ENCODE measurements at regions not wholly inside any gene's neighbourhood (a gene's known extent, or its start where the extent isn't known, plus 50 kb on each side); places are given as distances from the start of the nearest gene placed in this dataset.

GRCh38 chr22:48850658-48851287 lies 976.9 kb downstream of the BRD1 start:
- Mint-ChIP-seq H3K27ac (no peak overlapping the region), H3K27me3 (ENCODE audit: low read depth) (peaks cover 15% of the 10 kb centered on the region), H3K36me3 (ENCODE audit: insufficient read depth in 2 of 2) (no peaks in the 10 kb centered on the region), H3K4me1 (ENCODE audit: low read depth) (no peaks in the 10 kb centered on the region), H3K9me3 (peaks cover 0 to 3% of the 10 kb centered on the region in 2 donors), H3K4me3 (no peak overlapping the region)
- ATAC-seq (replicated peaks in 1 of 2) (no peak), DNase-seq (no peak)

- ATAC-seq (replicated peaks in 1 of 2): no peak
- peaks cover 0 to 2% of the 10 kb centered on the region in 2 donors for H3K9me3 Mint-ChIP-seq
- no peak overlapping the region for H3K4me3 Mint-ChIP-seq
- H3K27me3 Mint-ChIP-seq (ENCODE audit: low read depth): peaks cover 15% of the 10 kb centered on the region
- DNase-seq: no peak
- H3K36me3 Mint-ChIP-seq (ENCODE audit: insufficient read depth in 2 of 2): no peaks in the 10 kb centered on the region
- no peak overlapping the region for H3K27ac Mint-ChIP-seq
- H3K4me1 Mint-ChIP-seq (ENCODE audit: low read depth): no peaks in the 10 kb centered on the region
Measured at GRCh38 chr22:48849963-48850657, 977.6 kb downstream of the BRD1 start.

GRCh38 chr22:48849219-48849912 lies 978.3 kb downstream of the BRD1 start:
- Mint-ChIP-seq H3K9me3 (no peaks in the 10 kb centered on the region), H3K4me1 (ENCODE audit: low read depth) (no peaks in the 10 kb centered on the region), H3K36me3 (ENCODE audit: insufficient read depth in 2 of 2) (no peaks in the 10 kb centered on the region), H3K4me3 (no peak overlapping the region), H3K27me3 (ENCODE audit: low read depth) (peaks cover 15% of the 10 kb centered on the region), H3K27ac (no peak overlapping the region)
- DNase-seq: no peak
- ATAC-seq (replicated peaks in 1 of 2): no peak

GRCh38 chr22:48846200-48846599 lies 981.5 kb downstream of the BRD1 start:
- peaks cover 15% of the 10 kb centered on the region for H3K27me3 Mint-ChIP-seq (ENCODE audit: low read depth)
- no peaks in the 10 kb centered on the region for H3K9me3 Mint-ChIP-seq
- DNase-seq (no peak), ATAC-seq (replicated peaks in 1 of 2) (no peak)
- no peak overlapping the region for H3K27ac Mint-ChIP-seq
- no peak overlapping the region for H3K4me3 Mint-ChIP-seq
- H3K4me1 Mint-ChIP-seq (ENCODE audit: low read depth): no peaks in the 10 kb centered on the region
- no peaks in the 10 kb centered on the region for H3K36me3 Mint-ChIP-seq (ENCODE audit: insufficient read depth in 2 of 2)

GRCh38 chr22:48845356-48845936 lies 982.2 kb downstream of the BRD1 start:
- no peak overlapping the region for H3K27ac Mint-ChIP-seq
- H3K4me1 Mint-ChIP-seq (ENCODE audit: low read depth): no peaks in the 10 kb centered on the region
- H3K36me3 Mint-ChIP-seq (ENCODE audit: insufficient read depth in 2 of 2): no peaks in the 10 kb centered on the region
- no peak for DNase-seq
- H3K27me3 Mint-ChIP-seq (ENCODE audit: low read depth): peaks cover 15% of the 10 kb centered on the region
- no peak for ATAC-seq (replicated peaks in 1 of 2)
- H3K4me3 Mint-ChIP-seq: no peak overlapping the region
- H3K9me3 Mint-ChIP-seq: no peaks in the 10 kb centered on the region

DNA sequence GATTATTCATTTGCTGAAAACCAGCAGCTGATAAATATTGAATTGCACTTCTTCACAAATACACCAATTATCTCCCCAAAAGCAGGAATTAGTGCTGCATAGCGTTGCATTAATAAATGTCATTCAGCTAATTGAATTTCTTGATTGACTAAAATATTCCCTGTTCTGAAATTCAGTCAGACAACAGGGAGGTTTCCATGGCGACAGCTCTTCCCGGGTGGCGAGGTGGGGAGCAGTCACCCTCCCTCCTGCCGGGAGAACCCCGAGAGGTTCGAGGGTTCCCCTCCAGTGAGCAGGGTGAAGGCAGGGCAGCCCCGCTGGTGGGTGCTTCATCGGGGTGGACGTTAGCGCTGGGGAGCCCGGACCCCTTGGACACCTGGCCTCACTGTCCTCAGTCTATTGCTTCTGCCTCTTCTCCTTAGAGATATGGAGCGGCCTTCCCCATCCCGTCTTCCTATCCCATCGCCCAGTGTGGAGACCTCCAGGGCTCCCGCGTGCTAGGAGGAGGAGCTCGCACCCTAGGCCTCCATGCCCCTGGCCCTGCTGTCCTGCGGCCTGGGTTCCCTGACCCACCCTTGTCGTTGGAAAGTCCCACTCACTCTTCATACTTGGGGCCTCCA lies 983.5 kb downstream of the BRD1 start:
- Mint-ChIP-seq H3K4me1 (ENCODE audit: low read depth) (no peaks in the 10 kb centered on the region), H3K4me3 (no peak overlapping the region), H3K27ac (no peak overlapping the region), H3K9me3 (no peaks in the 10 kb centered on the region), H3K36me3 (ENCODE audit: insufficient read depth in 2 of 2) (no peaks in the 10 kb centered on the region), H3K27me3 (ENCODE audit: low read depth) (peaks cover 7% of the 10 kb centered on the region)
- DNase-seq (no peak), ATAC-seq (replicated peaks in 1 of 2) (no peak)

DNA sequence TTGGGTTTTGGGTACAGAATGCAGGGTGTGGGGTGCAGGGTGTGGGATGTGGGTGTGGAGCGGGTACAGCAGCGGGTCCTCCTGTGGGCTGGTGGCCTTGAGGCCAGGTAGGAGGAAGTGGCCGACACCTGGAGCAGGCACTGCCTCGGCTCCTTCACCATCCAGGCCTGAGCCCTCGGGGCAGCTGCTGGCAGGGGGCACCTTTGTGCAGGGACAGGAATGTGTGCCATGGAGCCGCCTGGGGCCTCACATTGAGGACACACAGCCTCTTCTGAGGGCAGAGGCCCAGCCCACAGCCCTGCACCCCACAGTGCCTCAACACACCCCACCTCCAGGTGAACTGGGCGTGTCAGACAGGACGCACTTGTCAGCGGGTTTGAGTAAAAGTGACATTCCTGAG lies 984.0 kb downstream of the BRD1 start:
- DNase-seq (no peak), ATAC-seq (replicated peaks in 1 of 2) (no peak)
- Mint-ChIP-seq H3K36me3 (ENCODE audit: insufficient read depth in 2 of 2) (no peaks in the 10 kb centered on the region), H3K27ac (no peak overlapping the region), H3K4me1 (ENCODE audit: low read depth) (no peaks in the 10 kb centered on the region), H3K4me3 (no peak overlapping the region), H3K27me3 (ENCODE audit: low read depth) (peaks cover 7% of the 10 kb centered on the region), H3K9me3 (no peaks in the 10 kb centered on the region)

GRCh38 chr22:48842976-48843375 lies 984.7 kb downstream of the BRD1 start:
- H3K9me3 Mint-ChIP-seq: no peaks in the 10 kb centered on the region
- peaks cover 3% of the 10 kb centered on the region for H3K27me3 Mint-ChIP-seq (ENCODE audit: low read depth)
- no peaks in the 10 kb centered on the region for H3K4me1 Mint-ChIP-seq (ENCODE audit: low read depth)
- H3K36me3 Mint-ChIP-seq (ENCODE audit: insufficient read depth in 2 of 2): no peaks in the 10 kb centered on the region
- no peak for DNase-seq
- H3K27ac Mint-ChIP-seq: no peak overlapping the region
- no peak overlapping the region for H3K4me3 Mint-ChIP-seq
- no peak for ATAC-seq (replicated peaks in 1 of 2)

DNA sequence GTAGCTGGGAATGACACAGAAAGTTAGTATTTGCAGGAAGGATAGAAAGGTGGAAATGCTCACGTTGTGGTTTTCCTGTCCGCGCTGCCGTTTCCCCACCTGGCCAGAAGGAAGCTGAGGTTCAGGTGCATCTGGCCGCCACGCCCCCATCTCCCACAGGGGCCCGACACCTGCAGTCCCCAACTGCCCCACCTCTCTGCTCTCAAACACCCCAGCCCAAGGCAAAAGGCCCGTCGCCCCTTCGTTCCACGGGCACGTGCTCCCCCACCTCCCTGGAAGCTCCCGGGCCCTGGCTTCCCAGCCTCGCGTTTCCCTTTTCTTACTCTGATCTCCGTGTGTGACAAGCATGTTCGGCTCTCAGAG lies 985.1 kb downstream of the BRD1 start:
- no peaks in the 10 kb centered on the region for H3K4me1 Mint-ChIP-seq (ENCODE audit: low read depth)
- H3K9me3 Mint-ChIP-seq: peaks cover 2% of the 10 kb centered on the region in 2 donors
- DNase-seq (no peak), ATAC-seq (replicated peaks in 1 of 2) (no peak)
- no peak overlapping the region for H3K4me3 Mint-ChIP-seq
- H3K27me3 Mint-ChIP-seq (ENCODE audit: low read depth): no peaks in the 10 kb centered on the region
- peaks cover 1 to 2% of the 10 kb centered on the region in 2 donors for H3K36me3 Mint-ChIP-seq (ENCODE audit: insufficient read depth in 2 of 2)
- H3K27ac Mint-ChIP-seq: no peak overlapping the region

- DNase-seq: no peak
- ATAC-seq (replicated peaks in 1 of 2): no peak
- Mint-ChIP-seq H3K9me3 (peaks cover 7 to 8% of the 10 kb centered on the region in 2 donors), H3K4me1 (ENCODE audit: low read depth) (no peaks in the 10 kb centered on the region), H3K27ac (no peak overlapping the region), H3K4me3 (no peak overlapping the region), H3K27me3 (ENCODE audit: low read depth) (no peaks in the 10 kb centered on the region), H3K36me3 (ENCODE audit: insufficient read depth in 2 of 2) (peaks cover 1 to 2% of the 10 kb centered on the region in 2 donors)
Measured at GRCh38 chr22:48841881-48842582, 985.6 kb downstream of the BRD1 start.

- H3K27ac Mint-ChIP-seq: no peak overlapping the region
- peaks cover 1 to 2% of the 10 kb centered on the region in 2 donors for H3K36me3 Mint-ChIP-seq (ENCODE audit: insufficient read depth in 2 of 2)
- no peaks in the 10 kb centered on the region for H3K4me1 Mint-ChIP-seq (ENCODE audit: low read depth)
- peaks cover 8% of the 10 kb centered on the region in 2 donors for H3K9me3 Mint-ChIP-seq
- H3K4me3 Mint-ChIP-seq: no peak overlapping the region
- DNase-seq (no peak), ATAC-seq (replicated peaks in 1 of 2) (no peak)
- no peaks in the 10 kb centered on the region for H3K27me3 Mint-ChIP-seq (ENCODE audit: low read depth)
Measured at GRCh38 chr22:48840112-48840949, 987.3 kb downstream of the BRD1 start.
